A673 (cell line): ENCODE measurements at regions not wholly inside any gene's neighbourhood (a gene's known extent, or its start where the extent isn't known, plus 50 kb on each side); places are given as distances from the start of the nearest gene placed in this dataset.

ENCODE experiments used
- CTCF ChIP-seq: fragments of 300-800, 200-600 bp; sonication (generic); conservative IDR thresholded peaks from 2 replicates; pipeline ENCODE4 v1.5.1; 2017; ENCODE audit warnings: low read depth, mild to moderate bottlenecking, antibody characterized with exemption, low read length, moderate library complexity, mixed read lengths
- EZH2 ChIP-seq: fragments of 200-600 bp; sonication (generic); IDR thresholded peaks from 2 replicates; pipeline ENCODE4 v1.6.1; 2017; ENCODE audit warnings: borderline replicate concordance, low read depth, mild to moderate bottlenecking, mixed read lengths, antibody characterized with exemption, low read length; ENCODE audit not compliant: poor library complexity, severe bottlenecking

- TF ChIP-seq CTCF (no peak), EZH2 (no peak)
These were observed 92.6 kb upstream of the MYRIP start for GRCh38 chr3:39716849-39717248.
